ENCODE measurements at regions not wholly inside any gene's neighbourhood (a gene's known extent, or its start where the extent isn't known, plus 50 kb on each side); places are given as distances from the start of the nearest gene placed in this dataset.

DNA sequence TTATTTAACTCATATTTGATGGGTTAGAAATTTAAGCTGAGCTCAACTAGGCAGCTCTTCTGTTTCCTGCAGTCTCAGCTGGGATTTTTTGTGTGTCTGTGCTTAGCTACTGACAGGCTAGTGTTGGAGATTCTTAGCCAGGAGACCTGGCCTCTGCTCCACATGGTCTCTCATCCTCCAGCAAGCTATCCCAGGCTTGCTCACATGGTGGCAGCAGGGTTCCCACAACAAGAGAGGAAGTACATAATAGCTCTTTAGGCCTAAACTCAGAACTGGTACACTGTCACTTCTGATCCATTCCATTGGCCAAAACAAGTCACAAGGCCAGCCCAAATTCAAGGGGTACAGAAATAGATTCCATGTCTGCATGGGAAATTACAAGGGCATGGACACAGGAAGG is 406.2 kb downstream of the SUCLA2 start:
- Histone ChIP-seq H3K9me3 (peaks cover 0 to 9% (median 0%) of the 10 kb centered on the region in 3 donors), H3K4me3 (no peak overlapping the region), H3K27ac (no peak overlapping the region), H3K4me1 (peaks cover 4% of the 10 kb centered on the region), H3K36me3 (replicated peaks in 1 of 2; ENCODE audit: insufficient read depth in 1 of 2, low read depth in 2 of 2) (no peaks in the 10 kb centered on the region), H3K27me3 (no peaks in the 10 kb centered on the region)
- DNase-seq (no peak), ATAC-seq (no peak)
- TF ChIP-seq, protein P1, sequence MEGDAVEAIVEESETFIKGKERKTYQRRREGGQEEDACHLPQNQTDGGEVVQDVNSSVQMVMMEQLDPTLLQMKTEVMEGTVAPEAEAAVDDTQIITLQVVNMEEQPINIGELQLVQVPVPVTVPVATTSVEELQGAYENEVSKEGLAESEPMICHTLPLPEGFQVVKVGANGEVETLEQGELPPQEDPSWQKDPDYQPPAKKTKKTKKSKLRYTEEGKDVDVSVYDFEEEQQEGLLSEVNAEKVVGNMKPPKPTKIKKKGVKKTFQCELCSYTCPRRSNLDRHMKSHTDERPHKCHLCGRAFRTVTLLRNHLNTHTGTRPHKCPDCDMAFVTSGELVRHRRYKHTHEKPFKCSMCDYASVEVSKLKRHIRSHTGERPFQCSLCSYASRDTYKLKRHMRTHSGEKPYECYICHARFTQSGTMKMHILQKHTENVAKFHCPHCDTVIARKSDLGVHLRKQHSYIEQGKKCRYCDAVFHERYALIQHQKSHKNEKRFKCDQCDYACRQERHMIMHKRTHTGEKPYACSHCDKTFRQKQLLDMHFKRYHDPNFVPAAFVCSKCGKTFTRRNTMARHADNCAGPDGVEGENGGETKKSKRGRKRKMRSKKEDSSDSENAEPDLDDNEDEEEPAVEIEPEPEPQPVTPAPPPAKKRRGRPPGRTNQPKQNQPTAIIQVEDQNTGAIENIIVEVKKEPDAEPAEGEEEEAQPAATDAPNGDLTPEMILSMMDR (IDR thresholded peaks at IDR 0.05) = no peak
- TF ChIP-seq POLR2A (IDR thresholded peaks at IDR 0.05) = no peak
- intact Hi-C loops (cut with DNase I) = no loop called here

DNA sequence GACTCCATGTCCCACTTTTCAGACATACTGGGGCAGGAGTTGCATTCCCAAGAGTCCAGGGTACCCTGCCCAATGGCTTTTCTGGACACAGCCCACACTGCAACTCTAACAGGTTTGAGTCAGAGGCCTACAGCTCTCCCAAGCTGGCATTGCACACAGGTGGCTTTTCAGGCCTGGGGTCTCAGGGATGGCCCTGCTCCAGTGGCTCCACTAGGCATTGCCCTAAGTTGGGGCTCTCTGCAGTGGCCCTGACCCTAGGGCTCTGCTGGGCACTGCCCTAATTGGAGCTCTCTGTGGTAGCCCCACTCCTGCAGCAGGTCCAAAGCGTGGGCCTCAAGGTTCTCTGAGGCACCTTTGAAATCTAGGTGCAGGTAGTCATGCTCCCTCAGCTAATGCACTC is 408.8 kb downstream of the SUCLA2 start:
- Histone ChIP-seq H3K36me3 (replicated peaks in 1 of 2; ENCODE audit: insufficient read depth in 1 of 2, low read depth in 2 of 2) (no peaks in the 10 kb centered on the region), H3K4me3 (no peak overlapping the region), H3K4me1 (no peaks in the 10 kb centered on the region), H3K27me3 (no peaks in the 10 kb centered on the region), H3K27ac (no peak overlapping the region), H3K9me3 (peaks cover 0 to 9% (median 0%) of the 10 kb centered on the region in 3 donors)
- no peak for ATAC-seq
- no peak for DNase-seq
- 64% methylated on average over 1 of the region's 1 CpG; no CpG with 5 or more reads in 1 of the 2 donors for WGBS, 2 donors
- TF ChIP-seq POLR2A (IDR thresholded peaks at IDR 0.05) = no peak
- TF ChIP-seq, protein P1 (IDR thresholded peaks at IDR 0.05) = no peak
- intact Hi-C loops (cut with DNase I) = no loop called here

DNA sequence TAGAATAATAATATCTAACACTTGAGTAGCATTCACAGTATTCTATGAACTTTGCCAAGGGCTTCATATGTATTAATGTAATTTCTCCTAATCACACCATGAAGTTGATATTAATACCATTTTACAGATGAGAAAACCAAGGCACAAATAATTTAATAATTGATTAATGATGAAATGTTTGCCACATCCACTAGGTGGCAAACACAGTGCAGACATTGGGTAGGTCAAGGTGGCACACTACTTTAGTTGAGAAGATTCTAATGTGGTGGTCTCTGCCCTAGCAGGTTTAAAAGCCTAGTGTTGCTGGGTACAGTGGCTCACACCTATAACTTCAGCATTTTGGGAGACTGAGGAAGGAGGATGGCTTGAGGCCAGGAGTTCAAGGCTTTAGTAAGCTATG is 412.4 kb downstream of the SUCLA2 start:
- Histone ChIP-seq H3K27ac (no peak overlapping the region), H3K36me3 (replicated peaks in 1 of 2; ENCODE audit: insufficient read depth in 1 of 2, low read depth in 2 of 2) (no peaks in the 10 kb centered on the region), H3K4me1 (no peaks in the 10 kb centered on the region), H3K27me3 (no peaks in the 10 kb centered on the region), H3K9me3 (no peaks in the 10 kb centered on the region), H3K4me3 (no peak overlapping the region)
- TF ChIP-seq, protein P1 (IDR thresholded peaks at IDR 0.05) = no peak
- no peak for TF ChIP-seq POLR2A (IDR thresholded peaks at IDR 0.05)
- DNase-seq (no peak), ATAC-seq (no peak)
- intact Hi-C loops (cut with DNase I) = no loop called here

DNA sequence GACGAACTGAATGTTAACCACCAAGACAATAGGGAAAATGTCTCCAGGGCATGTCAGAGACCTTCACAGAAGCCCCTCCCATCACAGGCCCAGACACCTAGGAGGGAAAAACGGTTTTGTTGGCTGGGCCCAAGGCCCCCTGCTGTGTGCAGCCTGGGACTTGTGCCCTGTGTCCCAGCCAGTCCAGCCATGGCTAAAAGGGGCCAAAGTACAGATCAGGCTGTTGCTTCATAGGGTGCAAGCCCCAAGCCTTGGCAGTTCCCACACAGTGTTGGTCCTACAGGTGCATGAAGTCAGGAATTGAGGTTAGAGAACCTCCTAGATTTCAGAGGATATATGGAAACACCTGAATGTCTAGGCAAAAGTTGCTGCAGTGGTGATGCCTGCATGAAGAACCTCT is 428.7 kb downstream of the SUCLA2 start:
- TF ChIP-seq POLR2A (IDR thresholded peaks at IDR 0.05) = no peak
- TF ChIP-seq, protein P1 (IDR thresholded peaks at IDR 0.05) = no peak
- no peak for ATAC-seq
- H3K36me3 ChIP-seq (replicated peaks in 1 of 2; ENCODE audit: insufficient read depth in 1 of 2, low read depth in 2 of 2) = no peaks in the 10 kb centered on the region
- H3K27me3 ChIP-seq = no peaks in the 10 kb centered on the region
- H3K4me3 ChIP-seq = no peak overlapping the region
- H3K9me3 ChIP-seq = peaks cover 0 to 24% (median 0%) of the 10 kb centered on the region in 3 donors
- H3K4me1 ChIP-seq = no peaks in the 10 kb centered on the region
- no peak overlapping the region for H3K27ac ChIP-seq
- no peak for DNase-seq
- 25 to 35% methylated on average over 2 of the region's 2 CpGs for WGBS, 2 donors
- intact Hi-C loops (cut with DNase I) = no loop called here

DNA sequence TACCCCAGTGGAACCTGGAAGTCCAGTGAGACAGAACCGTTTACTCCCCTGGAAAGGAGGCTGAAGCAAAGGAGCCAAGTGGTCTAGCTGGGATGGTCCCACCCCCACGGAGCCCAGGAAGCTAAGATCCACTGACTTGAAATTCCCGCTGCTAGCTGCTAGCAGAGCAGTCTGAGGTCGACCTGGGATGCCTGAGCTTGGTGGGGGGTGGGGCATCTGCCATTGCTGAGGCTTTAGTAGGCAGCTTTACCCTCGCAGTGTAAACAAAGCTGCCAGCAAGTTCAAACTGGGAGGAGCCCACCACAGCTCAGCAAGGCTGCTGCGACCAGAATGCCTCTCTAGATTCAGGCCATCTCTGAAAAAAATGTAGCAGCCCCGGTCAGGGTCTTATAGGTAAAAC is 437.0 kb downstream of the SUCLA2 start:
- Histone ChIP-seq H3K27me3 (no peaks in the 10 kb centered on the region), H3K4me1 (no peaks in the 10 kb centered on the region), H3K9me3 (no peaks in the 10 kb centered on the region), H3K36me3 (replicated peaks in 1 of 2; ENCODE audit: insufficient read depth in 1 of 2, low read depth in 2 of 2) (no peaks in the 10 kb centered on the region), H3K27ac (no peak overlapping the region), H3K4me3 (no peak overlapping the region)
- intact Hi-C loops (cut with DNase I) = no loop called here
- DNase-seq (no peak), ATAC-seq (no peak)
- TF ChIP-seq, protein P1 (IDR thresholded peaks at IDR 0.05) = no peak
- TF ChIP-seq POLR2A (IDR thresholded peaks at IDR 0.05) = no peak
- whole genome bisulfite sequencing, 2 donors = 19 to 30% methylated on average over 6 to 7 of the region's 7 CpGs
